ENCODE measurements at regions not wholly inside any gene's neighbourhood (a gene's known extent, or its start where the extent isn't known, plus 50 kb on each side); places are given as distances from the start of the nearest gene placed in this dataset.

DNA sequence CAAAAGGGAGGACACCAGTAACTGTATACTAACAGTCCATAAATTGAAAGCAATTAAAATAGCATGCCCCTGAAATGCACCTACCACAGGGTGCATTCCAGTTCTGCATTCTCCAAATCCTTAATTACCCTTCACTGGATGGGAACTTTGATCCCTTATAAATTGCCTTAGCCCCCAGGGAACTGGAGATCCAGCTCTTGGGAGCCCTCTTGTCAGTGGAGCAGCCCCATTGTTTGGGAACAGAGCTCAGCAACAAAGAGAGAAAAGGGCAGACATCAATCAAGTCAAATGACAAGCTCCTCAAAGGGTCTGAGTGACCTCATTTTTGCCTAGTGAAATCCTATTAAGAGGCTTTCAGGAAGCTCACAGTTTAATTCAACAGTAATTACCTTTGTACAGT, 472.6 kb downstream of the XPNPEP1 start:
- H2BK15ac ChIP-seq (ENCODE audit: low read depth, low read length) = no peak overlapping the region
- H3K9ac ChIP-seq (ENCODE audit: low read depth, low read length) = no peak overlapping the region
- H3K4me3 ChIP-seq (ENCODE audit: insufficient read depth, low read depth, low read length) = no peak overlapping the region
- no peak overlapping the region for H2BK20ac ChIP-seq (ENCODE audit: low read depth, low read length)
- no peak overlapping the region for H3K18ac ChIP-seq (ENCODE audit: low read depth, low read length)
- H3K27me3 ChIP-seq (ENCODE audit: control insufficient read depth, insufficient read depth, low read length) = peaks cover 4% of the 10 kb centered on the region
- no peak overlapping the region for H2BK120ac ChIP-seq (ENCODE audit: low read depth, low read length)
- TF ChIP-seq ELK1 (IDR thresholded peaks at IDR 0.05; ENCODE audit: borderline replicate concordance, low read depth, low read length) (no peak), SMC3 (IDR thresholded peaks at IDR 0.05; ENCODE audit: low read depth, low read length) (no peak), RFX5 (IDR thresholded peaks at IDR 0.05; ENCODE audit: low read depth, low read length) (no peak), FOS (IDR thresholded peaks at IDR 0.05; ENCODE audit: low read depth, low read length) (no peak), MAZ (IDR thresholded peaks at IDR 0.05; ENCODE audit: borderline replicate concordance, low read depth, low read length) (no peak), CTCF (conservative IDR thresholded peaks at IDR 0.05; ENCODE audit: low read depth, low read length) (no peak), BHLHE40 (IDR thresholded peaks at IDR 0.05; ENCODE audit: low read depth, low read length) (no peak), MXI1 (IDR thresholded peaks at IDR 0.05; ENCODE audit: borderline replicate concordance, low read depth, low read length) (no peak), CEBPB (IDR thresholded peaks at IDR 0.05; ENCODE audit: low read depth, low read length) (no peak), NFE2L2 (IDR thresholded peaks at IDR 0.05; ENCODE audit: low read depth, low read length) (no peak), MAFK (IDR thresholded peaks at IDR 0.05; ENCODE audit: low read depth, low read length) (no peak), RCOR1 (IDR thresholded peaks at IDR 0.05; ENCODE audit: insufficient replicate concordance, low read length) (no peak), CHD1 (IDR thresholded peaks at IDR 0.05; ENCODE audit: low read depth, low read length) (no peak), RAD21 (IDR thresholded peaks at IDR 0.05; ENCODE audit: low read length) (no peak)
- no peak overlapping the region for H2AFZ ChIP-seq (replicated peaks; ENCODE audit: low read length, poor library complexity)
- no peak overlapping the region for H4K8ac ChIP-seq (ENCODE audit: low read depth in 2 of 2, low read length in 2 of 2)
- H3K23ac ChIP-seq (ENCODE audit: low read depth, low read length) = no peak overlapping the region
- H2AK9ac ChIP-seq (replicated peaks; ENCODE audit: low read depth, low read length, poor library complexity) = no peak overlapping the region
- ATAC-seq (ENCODE audit: low read depth) (no peak), DNase-seq (no peak)
- no peak overlapping the region for H3K14ac ChIP-seq (replicated peaks; ENCODE audit: low read depth, low read length)
- intact Hi-C loops (cut with micrococcal nuclease) (no loop called here), in situ Hi-C loops (cut with MboI; ENCODE audit: low sequenced_read_pairs) (no loop called here), dilution Hi-C loops (cut with HindIII; ENCODE audit: low sequenced_read_pairs, unreplicated experiment) (no loop called here)
- no peak overlapping the region for H4K5ac ChIP-seq (ENCODE audit: low read depth, low read length)
- no peaks in the 10 kb centered on the region for H3K36me3 ChIP-seq (ENCODE audit: control insufficient read depth, insufficient read depth, low read length)
- H4K91ac ChIP-seq (ENCODE audit: insufficient read depth, low read depth, low read length) = no peak overlapping the region
- ChIA-PET CTCF (no interaction called here), POLR2A (ENCODE audit: unreplicated experiment) (no interaction called here)
- no peak overlapping the region for H3K4ac ChIP-seq (ENCODE audit: low read depth, low read length)
- no peak overlapping the region for H2AK5ac ChIP-seq (ENCODE audit: low read depth, low read length)
- H3K4me1 ChIP-seq (ENCODE audit: control insufficient read depth, insufficient read depth, low read length) = no peaks in the 10 kb centered on the region
- no peak overlapping the region for H3K4me2 ChIP-seq (ENCODE audit: low read depth, low read length)
- H3K9me3 ChIP-seq (ENCODE audit: control insufficient read depth, insufficient read depth, low read length) = no peaks in the 10 kb centered on the region
- H4K20me1 ChIP-seq (ENCODE audit: insufficient read depth, low read length) = no peaks in the 10 kb centered on the region
- H2BK5ac ChIP-seq (ENCODE audit: low read depth, low read length, poor library complexity, severe bottlenecking) = no peak overlapping the region
- no peak overlapping the region for H3K27ac ChIP-seq (ENCODE audit: insufficient read depth, low read length)
- H3K56ac ChIP-seq (ENCODE audit: extremely low read depth, insufficient read depth, low read length) = no peak overlapping the region
- BruUV-seq (replicated peaks) = no TSS peak
- no peaks in the 10 kb centered on the region for H3K79me1 ChIP-seq (ENCODE audit: low read depth in 1 of 2, low read length in 2 of 2)
- no peaks in the 10 kb centered on the region for H3K9me1 ChIP-seq (ENCODE audit: insufficient read depth, low read length)

Data from IMR-90 (cell line).